Renal cortical epithelial cell (primary cell): ENCODE measurements at regions not wholly inside any gene's neighbourhood (a gene's known extent, or its start where the extent isn't known, plus 50 kb on each side); places are given as distances from the start of the nearest gene placed in this dataset.

Source experiments
- DNase-seq: peaks from one replicate; pipeline ENCODE4 v3.0.0-alpha.2; 2011; ENCODE audit warnings: low read depth

- DNase-seq, result no peak
Measured at GRCh38 chr10:70966646-70967553, 78.5 kb upstream of the PCBD1 start.

- peak; percentile 8 for DNase-seq
Measured at GRCh38 chr10:70967591-70968587, 79.5 kb upstream of the PCBD1 start.

- DNase-seq, result no peak
Measured at GRCh38 chr10:70969188-70969587, 80.8 kb upstream of the PCBD1 start.

- peak; percentile 43 for DNase-seq
Measured at GRCh38 chr10:70970830-70971229, 82.5 kb upstream of the PCBD1 start.

- DNase-seq, result no peak
Measured at GRCh38 chr10:70973275-70973674, 84.9 kb upstream of the PCBD1 start.

GRCh38 chr10:70974351-70974901 is 86.1 kb upstream of the PCBD1 start:
- DNase-seq, result peak; percentile 9

- no peak for DNase-seq
Measured at GRCh38 chr10:70974920-70975319, 86.6 kb upstream of the PCBD1 start.

GRCh38 chr10:70976063-70976695 is 87.8 kb upstream of the PCBD1 start:
- DNase-seq, result no peak

GRCh38 chr10:70977625-70978024 is 89.3 kb upstream of the PCBD1 start:
- DNase-seq, result no peak

GRCh38 chr10:70978181-70978580 is 89.8 kb upstream of the PCBD1 start:
- DNase-seq, result no peak

- DNase-seq, result no peak
Measured at GRCh38 chr10:70978816-70979480, 90.6 kb upstream of the PCBD1 start.

GRCh38 chr10:70980687-70981086 is 92.3 kb upstream of the PCBD1 start:
- no peak for DNase-seq

- no peak for DNase-seq
Measured at GRCh38 chr10:70981171-70981836, 92.9 kb upstream of the PCBD1 start.

GRCh38 chr10:70981936-70982335 is 93.6 kb upstream of the PCBD1 start:
- DNase-seq, result no peak

GRCh38 chr10:70982443-70982842 is 94.1 kb upstream of the PCBD1 start:
- DNase-seq, result no peak

GRCh38 chr10:70984986-70985722 is 96.8 kb upstream of the PCBD1 start:
- peak; percentile 82 for DNase-seq

GRCh38 chr10:70985824-70986622 is 97.7 kb upstream of the PCBD1 start:
- DNase-seq, result peak; percentile 78

- no peak for DNase-seq
Measured at GRCh38 chr10:70986623-70986950, 98.2 kb upstream of the PCBD1 start.
